GM21737 (cell line): ENCODE measurements at regions not wholly inside any gene's neighbourhood (a gene's known extent, or its start where the extent isn't known, plus 50 kb on each side); places are given as distances from the start of the nearest gene placed in this dataset.

Experiments
- ATAC-seq: cut with Tn5 transposase; IDR thresholded peaks from one replicate; pipeline ENCODE4 v1.9.1; 2021; ENCODE audit warnings: mild to moderate bottlenecking, moderate library complexity; ENCODE audit not compliant: unreplicated experiment

DNA sequence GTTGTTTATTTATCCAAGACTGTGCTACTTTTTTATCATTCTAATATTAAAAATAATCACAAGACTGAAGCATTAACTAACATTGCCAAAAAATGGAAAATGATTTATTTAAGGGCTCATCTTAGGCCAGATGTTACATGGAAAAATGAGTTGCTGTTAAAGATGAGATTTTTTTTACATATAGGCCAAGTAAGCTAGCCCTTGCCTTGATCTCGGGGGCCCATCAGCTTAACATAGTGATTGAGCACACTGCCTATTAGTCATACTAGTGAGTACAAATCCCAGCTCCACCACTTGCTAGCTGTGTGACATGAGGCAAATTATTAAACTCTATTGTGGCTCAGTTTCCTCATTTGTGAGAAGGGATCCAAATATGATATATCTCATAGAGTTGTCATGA is 275.9 kb upstream of the SNX7 start:
- ATAC-seq, result no peak

- no peak for ATAC-seq
Observed at GRCh38 chr1:98384461-98385141, 276.9 kb upstream of the SNX7 start.

- ATAC-seq, result no peak
Observed at GRCh38 chr1:98382986-98383740, 278.4 kb upstream of the SNX7 start.

DNA sequence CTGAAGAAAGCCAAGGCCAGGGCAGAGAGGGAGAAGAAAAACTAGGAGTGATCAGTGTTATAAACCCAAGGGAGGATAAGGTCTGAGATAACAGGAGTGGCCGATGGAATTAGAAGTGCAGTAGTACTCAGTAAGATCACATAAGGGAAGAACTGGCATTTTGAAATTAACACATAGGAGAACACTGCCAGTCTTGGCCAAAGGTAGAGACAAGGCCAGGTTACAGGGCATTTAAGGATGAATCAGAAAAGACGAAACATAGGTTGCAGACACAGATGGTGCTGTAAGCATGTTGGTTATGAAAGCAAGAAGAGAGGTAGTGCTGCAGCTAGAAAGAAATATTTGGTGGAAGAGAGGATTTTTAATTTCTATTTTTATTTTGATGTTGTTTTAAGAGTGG is 278.9 kb upstream of the SNX7 start:
- ATAC-seq, result no peak

DNA sequence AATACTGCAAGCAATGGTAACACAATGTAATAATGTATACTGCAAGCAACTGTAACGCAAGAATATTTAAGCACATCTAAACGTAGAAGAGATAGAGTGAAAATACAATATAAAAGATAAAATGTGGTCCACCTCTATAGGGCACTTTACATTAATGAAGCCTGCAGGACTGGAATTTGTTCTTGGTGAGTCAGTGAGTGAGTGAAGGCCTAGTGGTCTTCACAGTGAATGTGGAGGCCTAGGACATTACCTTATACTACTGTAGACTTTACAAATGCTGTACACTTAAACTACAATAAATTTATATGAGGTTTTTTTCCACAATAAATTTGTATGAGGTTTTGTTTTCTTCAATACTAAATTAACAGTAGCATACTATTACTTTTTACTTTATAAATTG is 287.4 kb upstream of the SNX7 start:
- no peak for ATAC-seq

DNA sequence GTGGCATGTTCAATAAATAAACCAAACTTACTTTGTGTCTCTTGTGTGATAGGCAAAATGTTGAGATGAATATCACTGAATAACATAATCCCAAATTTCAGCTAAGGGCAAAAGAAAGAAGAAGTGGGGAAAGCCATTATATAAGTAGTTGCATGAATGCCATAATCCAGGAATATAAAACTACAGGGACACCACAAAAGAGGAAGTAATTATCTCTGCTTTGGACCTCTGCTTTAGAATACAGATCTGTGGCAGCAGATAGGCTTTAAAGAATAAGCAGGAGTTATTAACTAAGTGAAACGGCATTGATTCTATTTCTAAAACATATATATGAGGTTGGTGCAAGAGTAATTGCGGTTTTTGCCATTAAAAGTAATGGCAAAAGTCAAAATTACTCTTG is 288.5 kb upstream of the SNX7 start:
- no peak for ATAC-seq

DNA sequence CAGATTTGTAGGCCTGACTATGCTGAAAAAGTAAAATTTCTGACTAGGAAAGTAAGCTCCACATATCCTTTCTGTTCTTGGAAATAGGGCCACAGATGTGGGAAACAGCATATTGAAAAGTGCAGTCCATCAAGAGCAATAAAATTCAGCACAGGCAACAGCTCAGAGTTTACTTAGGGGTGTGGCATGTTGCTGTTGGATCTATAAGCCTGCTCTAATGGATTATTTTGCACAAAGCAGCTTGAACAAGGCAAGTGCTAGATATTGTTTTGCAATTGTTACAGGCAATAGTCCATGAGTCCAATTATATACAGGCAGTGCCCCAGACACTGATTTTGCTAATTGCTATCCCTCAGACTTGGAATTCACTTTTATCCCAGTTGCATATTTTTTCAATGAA is 289.8 kb upstream of the SNX7 start:
- no peak for ATAC-seq

DNA sequence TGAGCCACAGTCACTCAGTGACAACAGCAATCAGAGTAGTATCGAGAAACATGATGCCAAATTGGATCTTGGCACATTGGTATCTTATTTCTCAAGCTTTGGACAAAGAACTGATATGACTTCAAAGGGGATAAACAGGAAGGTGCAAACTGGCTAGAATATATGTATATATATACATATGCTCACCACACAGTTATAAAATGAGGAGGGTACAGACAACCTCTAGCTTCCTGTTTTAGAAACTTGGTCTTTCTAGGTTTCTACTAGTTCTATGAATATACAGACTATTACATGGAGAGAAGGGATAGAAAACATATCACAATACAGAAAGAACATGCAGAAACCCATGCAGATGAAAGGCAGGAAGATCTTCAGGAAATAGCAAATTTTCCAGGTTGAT is 292.1 kb upstream of the SNX7 start:
- no peak for ATAC-seq

DNA sequence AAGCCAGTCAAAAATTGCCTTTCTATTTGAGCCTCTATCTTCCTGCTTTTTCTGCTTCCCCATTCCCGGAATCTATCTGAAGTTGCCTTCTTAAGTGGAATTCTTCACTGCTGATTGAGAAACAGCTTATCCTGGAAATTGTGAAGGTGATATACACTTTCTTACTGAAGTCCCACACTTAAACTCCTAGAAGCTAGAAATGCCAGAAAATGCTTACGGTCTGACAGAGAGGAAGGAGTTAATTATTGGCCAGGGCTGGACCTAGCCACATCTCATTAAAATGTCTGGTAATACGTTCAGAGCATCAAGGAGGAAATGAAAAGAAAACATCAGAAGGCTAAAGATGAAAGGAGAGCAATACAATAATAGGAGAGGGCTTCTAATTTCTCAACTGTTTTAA is 292.5 kb upstream of the SNX7 start:
- no peak for ATAC-seq

- ATAC-seq, result no peak
Observed at GRCh38 chr1:98367426-98367825, 294.1 kb upstream of the SNX7 start.

DNA sequence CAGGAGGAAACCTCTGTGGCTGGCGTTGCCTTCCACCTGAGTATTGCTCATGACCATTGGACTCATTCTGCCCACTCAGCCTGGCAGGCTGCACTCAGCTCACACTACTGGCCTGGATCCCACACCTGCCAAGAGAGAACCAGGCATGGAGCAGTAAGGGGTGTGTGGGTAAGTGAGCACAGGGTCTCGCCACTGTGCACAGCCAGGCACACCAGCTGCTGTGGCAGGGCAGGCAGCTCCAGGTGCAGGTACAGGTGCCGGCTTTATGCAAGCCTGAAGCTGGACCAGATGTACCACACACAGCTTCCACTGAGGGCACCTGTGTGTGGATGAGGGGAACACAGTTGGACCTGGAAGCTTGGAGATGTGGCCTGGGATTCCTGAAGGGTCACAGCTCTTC is 295.2 kb upstream of the SNX7 start:
- no peak for ATAC-seq

- ATAC-seq, result no peak
Observed at GRCh38 chr1:98364544-98364943, 297.0 kb upstream of the SNX7 start.

DNA sequence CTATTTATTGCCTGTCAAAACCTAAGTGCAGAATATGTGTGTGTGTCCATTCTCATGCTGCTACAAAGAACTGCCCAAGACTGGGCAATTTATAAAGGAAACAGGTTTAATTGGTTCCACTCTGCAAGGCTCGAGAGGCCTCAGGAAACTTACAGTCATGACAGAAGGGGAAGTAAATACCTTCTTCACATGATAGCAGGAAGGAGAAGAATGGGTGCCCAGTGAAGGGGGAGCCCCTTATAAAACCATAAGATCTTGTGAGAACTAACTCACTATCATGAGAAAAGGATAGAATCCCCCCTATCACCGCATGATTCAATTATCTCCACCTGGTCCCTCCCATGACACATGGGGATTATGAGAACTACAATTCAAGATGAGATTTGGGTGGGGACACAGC is 300.7 kb upstream of the SNX7 start:
- ATAC-seq, result no peak

GRCh38 chr1:98355656-98356383 is 305.7 kb upstream of the SNX7 start:
- no peak for ATAC-seq

- ATAC-seq, result no peak
Observed at GRCh38 chr1:98352378-98352777, 309.1 kb upstream of the SNX7 start.

DNA sequence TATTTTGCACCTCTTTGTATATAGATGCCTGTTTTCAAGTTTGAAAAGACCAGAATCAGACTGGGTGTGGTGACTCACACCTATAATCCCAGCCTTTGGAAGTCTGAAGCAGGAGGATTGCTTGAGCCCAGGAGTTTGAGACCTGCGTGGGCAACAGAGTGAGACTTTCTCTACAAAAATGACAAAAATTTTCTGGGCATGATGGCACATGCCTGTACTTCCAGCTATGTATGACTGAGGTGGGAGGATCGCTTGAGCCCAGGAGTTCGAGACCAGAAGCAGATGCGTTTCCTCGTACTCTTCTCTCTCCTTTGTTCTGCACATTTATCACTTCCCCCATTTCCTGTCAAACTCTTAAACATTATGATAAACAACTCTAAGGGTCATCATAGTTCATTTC is 310.0 kb upstream of the SNX7 start:
- ATAC-seq, result no peak

- ATAC-seq, result no peak
Observed at GRCh38 chr1:98345417-98345816, 316.1 kb upstream of the SNX7 start.

DNA sequence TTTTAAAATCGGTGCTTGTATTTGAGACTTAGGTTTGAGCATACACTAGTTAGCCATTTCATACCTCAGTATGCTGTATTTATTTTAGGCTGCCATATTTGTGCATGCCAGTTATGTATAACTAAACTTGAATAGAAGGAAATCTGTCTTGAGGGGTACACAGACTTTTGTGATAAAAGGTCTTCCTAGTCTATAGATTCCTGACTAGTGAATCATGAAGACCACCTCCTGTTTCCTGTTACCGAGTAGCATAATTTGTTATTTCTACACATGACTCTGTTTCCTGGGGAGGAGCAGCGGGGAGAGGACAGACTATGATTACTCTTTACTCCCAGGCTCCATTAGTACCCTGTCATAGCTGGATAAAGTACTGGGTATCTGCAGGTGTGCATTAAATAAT is 316.8 kb upstream of the SNX7 start:
- no peak for ATAC-seq

DNA sequence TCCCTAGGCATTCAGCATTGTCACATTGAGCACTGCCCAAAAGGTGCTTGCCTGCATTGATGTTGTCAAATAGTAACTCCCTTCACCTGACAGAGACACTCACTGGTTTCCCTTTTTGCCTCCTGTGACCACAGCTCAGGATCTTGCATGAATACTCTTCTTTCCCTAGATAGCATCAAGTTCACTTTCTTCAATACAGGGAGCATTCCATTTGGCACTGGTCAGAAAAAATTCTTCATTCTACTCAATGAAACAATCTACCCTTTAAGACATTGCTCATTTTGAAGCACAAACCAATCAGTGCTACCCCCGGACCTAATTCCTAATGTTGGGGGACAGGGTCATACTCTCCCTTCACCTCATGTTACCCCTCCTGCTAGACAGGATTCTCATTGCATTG is 319.0 kb upstream of the SNX7 start:
- ATAC-seq, result no peak

GRCh38 chr1:98340511-98340910 is 321.0 kb upstream of the SNX7 start:
- ATAC-seq, result no peak

DNA sequence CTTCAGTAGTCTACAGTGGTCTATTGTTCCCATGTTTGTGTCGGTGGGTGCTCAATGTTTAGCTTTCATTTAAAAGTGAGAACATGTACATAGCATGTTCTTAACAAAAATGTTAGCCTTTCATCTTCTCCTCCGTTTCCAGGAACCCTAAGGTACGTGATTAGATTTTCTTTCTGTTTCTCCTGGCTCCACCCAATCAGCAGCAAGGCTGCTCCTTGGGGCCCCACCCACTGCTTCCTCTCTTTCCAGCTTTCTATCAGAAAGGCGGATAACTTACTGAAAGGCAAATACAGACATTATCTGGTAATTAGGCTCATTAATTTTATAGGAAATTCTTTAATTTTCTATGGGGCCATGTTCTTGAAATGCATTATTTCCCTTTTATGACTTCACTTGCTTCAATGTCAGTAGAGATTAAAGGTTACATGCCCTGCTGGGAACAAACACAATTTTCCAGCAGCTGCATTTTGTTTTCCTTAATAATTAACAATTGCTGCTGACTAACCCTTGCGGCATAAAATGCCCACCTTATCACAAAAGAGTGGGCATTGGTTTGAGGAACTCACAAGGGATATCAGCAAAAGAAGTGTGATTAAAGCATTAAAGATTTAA is 324.9 kb upstream of the SNX7 start:
- ATAC-seq, result no peak

GRCh38 chr1:98333936-98334335 is 327.6 kb upstream of the SNX7 start:
- no peak for ATAC-seq
